Neural cell (in vitro differentiated cells): ENCODE measurements at regions not wholly inside any gene's neighbourhood (a gene's known extent, or its start where the extent isn't known, plus 50 kb on each side); places are given as distances from the start of the nearest gene placed in this dataset.

Experiments
- H2AFZ ChIP-seq: fragments of 200-600, 300-800 bp; sonication (generic), shearing (Covaris generic); 2 replicates; pipeline ENCODE4 v1.6.0; 2014; ENCODE audit warnings: low read depth, mild to moderate bottlenecking, antibody characterized with exemption, low read length, moderate library complexity
- H3F3A ChIP-seq: fragments of 200-600 bp; shearing (Covaris generic); 2 replicates; pipeline ENCODE4 v1.6.1; 2016; ENCODE audit warnings: mild to moderate bottlenecking, moderate library complexity, mixed read lengths, antibody characterized with exemption, low read length; ENCODE audit not compliant: insufficient read depth, poor library complexity, severe bottlenecking
- H3K27ac ChIP-seq: fragments of 200-600, 300-800 bp; sonication (generic), shearing (Covaris generic); 2 replicates; pipeline ENCODE4 v1.5.1; 2014; ENCODE audit warnings: mild to moderate bottlenecking, low read length, moderate library complexity
- H3K27me3 ChIP-seq: fragments of 300-800, 200-600 bp; sonication (generic), shearing (Covaris generic); 2 replicates; pipeline ENCODE4 v1.6.0; 2014; ENCODE audit warnings: mild to moderate bottlenecking, low read depth, low read length, moderate library complexity; ENCODE audit not compliant: insufficient read depth
- H3K36me3 ChIP-seq: fragments of 300-800, 200-600 bp; sonication (generic), shearing (Covaris generic); 2 replicates; pipeline ENCODE4 v1.5.1; 2014; ENCODE audit warnings: mild to moderate bottlenecking, antibody characterized with exemption, low read length, moderate library complexity; ENCODE audit not compliant: insufficient read depth
- H3K4me2 ChIP-seq: fragments of 300-800, 200-600 bp; sonication (generic), shearing (Covaris generic); 2 replicates; pipeline ENCODE4 v1.6.0; 2014; ENCODE audit warnings: mild to moderate bottlenecking, low read length
- H3K4me3 ChIP-seq: fragments of 300-800, 200-600 bp; sonication (generic), shearing (Covaris generic); 2 replicates; pipeline ENCODE4 v1.5.1; 2014; ENCODE audit warnings: mild to moderate bottlenecking, low read length, moderate library complexity
- H3K79me2 ChIP-seq: fragments of 200-600 bp; shearing (Covaris generic); replicated peaks from 2 replicates; pipeline ENCODE4 v1.6.0; 2014; ENCODE audit warnings: mild to moderate bottlenecking, low read length, moderate library complexity; ENCODE audit not compliant: insufficient read depth
- H3K9ac ChIP-seq: fragments of 300-800, 200-600 bp; sonication (generic), shearing (Covaris generic); 2 replicates; pipeline ENCODE4 v1.6.1; 2016; ENCODE audit warnings: mild to moderate bottlenecking, low read length, mixed read lengths
- H3K9me2 ChIP-seq: fragments of 200-600 bp; shearing (Covaris generic); 2 replicates; pipeline ENCODE4 v1.6.1; 2016; ENCODE audit warnings: mild to moderate bottlenecking, low read length, mixed read lengths; ENCODE audit not compliant: insufficient read depth
- H3K9me3 ChIP-seq: fragments of 200-600, 300-800 bp; sonication (generic), shearing (Covaris generic); 2 replicates; pipeline ENCODE4 v1.6.1; 2016; ENCODE audit warnings: mild to moderate bottlenecking, mixed run types, low read length, moderate library complexity, mixed read lengths
- H4K20me1 ChIP-seq: fragments of 200-600 bp; shearing (Covaris generic); 2 replicates; pipeline ENCODE4 v1.6.1; 2016; ENCODE audit warnings: mild to moderate bottlenecking, mixed run types; ENCODE audit not compliant: insufficient read depth
- CTCF ChIP-seq: fragments of 450-650 bp; IDR thresholded peaks from 2 replicates; pipeline ENCODE4 v1.5.1; 2014; ENCODE audit warnings: antibody characterized with exemption, mild to moderate bottlenecking, moderate library complexity; ENCODE audit not compliant: poor library complexity, severe bottlenecking
- EP300 ChIP-seq: fragments of 450-650 bp; conservative IDR thresholded peaks from 2 replicates; pipeline ENCODE4 v1.6.1; 2014; ENCODE audit warnings: antibody characterized with exemption, mild to moderate bottlenecking, moderate library complexity; ENCODE audit not compliant: poor library complexity, severe bottlenecking
- EZH2 ChIP-seq: fragments of 200-600, 300-800 bp; shearing (Covaris generic), sonication (generic); IDR thresholded peaks from 2 replicates; pipeline ENCODE4 v1.6.1; 2014; ENCODE audit warnings: antibody characterized with exemption, low read length, borderline replicate concordance, mild to moderate bottlenecking; ENCODE audit not compliant: insufficient read depth, poor library complexity, severe bottlenecking
- MXI1 ChIP-seq: fragments of 450-650 bp; conservative IDR thresholded peaks from 2 replicates; pipeline ENCODE4 v1.6.1; 2014; ENCODE audit warnings: antibody characterized with exemption, mild to moderate bottlenecking; ENCODE audit not compliant: poor library complexity, severe bottlenecking
- POLR2AphosphoS5 ChIP-seq: IDR thresholded peaks from 2 replicates; pipeline ENCODE4 v1.6.1; 2012
- RAD21 ChIP-seq: fragments of 450-650 bp; conservative IDR thresholded peaks from 2 replicates; pipeline ENCODE4 v1.6.1; 2014; ENCODE audit warnings: antibody characterized with exemption, mild to moderate bottlenecking, moderate library complexity
- REST ChIP-seq: IDR thresholded peaks from 2 replicates; pipeline ENCODE4 v1.6.1; 2012; ENCODE audit warnings: borderline replicate concordance
- SMC3 ChIP-seq: fragments of 450-650 bp; conservative IDR thresholded peaks from 2 replicates; pipeline ENCODE4 v1.6.1; 2014; ENCODE audit warnings: antibody characterized with exemption, mild to moderate bottlenecking, moderate library complexity; ENCODE audit not compliant: poor library complexity
- TAF1 ChIP-seq: IDR thresholded peaks from 2 replicates; pipeline ENCODE4 v1.6.1; 2012; ENCODE audit warnings: low read depth

GRCh38 chr2:196442211-196442610 is 197.3 kb upstream of the CCDC150 start:
- Histone ChIP-seq H3K79me2 (no peaks in the 10 kb centered on the region), H2AFZ (no peak overlapping the region), H3K4me2 (no peak overlapping the region), H3K27ac (no peak overlapping the region), H3K36me3 (no peaks in the 10 kb centered on the region), H4K20me1 (no peaks in the 10 kb centered on the region), H3F3A (no peaks in the 10 kb centered on the region), H3K9me3 (no peaks in the 10 kb centered on the region), H3K4me3 (no peak overlapping the region), H3K9ac (no peak overlapping the region), H3K27me3 (no peaks in the 10 kb centered on the region), H3K9me2 (no peaks in the 10 kb centered on the region)
- TF ChIP-seq EZH2: no peak
- no peak for TF ChIP-seq EP300
- no peak for TF ChIP-seq TAF1
- no peak for TF ChIP-seq CTCF
- no peak for TF ChIP-seq MXI1
- no peak for TF ChIP-seq SMC3
- no peak for TF ChIP-seq POLR2AphosphoS5
- no peak for TF ChIP-seq REST
- TF ChIP-seq RAD21: no peak

GRCh38 chr2:196444442-196444841 is 195.1 kb upstream of the CCDC150 start:
- Histone ChIP-seq H3F3A (no peaks in the 10 kb centered on the region), H3K9ac (no peak overlapping the region), H3K27me3 (no peaks in the 10 kb centered on the region), H4K20me1 (no peaks in the 10 kb centered on the region), H2AFZ (no peak overlapping the region), H3K4me3 (no peak overlapping the region), H3K79me2 (no peaks in the 10 kb centered on the region), H3K9me3 (no peaks in the 10 kb centered on the region), H3K9me2 (no peaks in the 10 kb centered on the region), H3K27ac (no peak overlapping the region), H3K36me3 (no peaks in the 10 kb centered on the region), H3K4me2 (no peak overlapping the region)
- TF ChIP-seq EZH2 (no peak), MXI1 (no peak), TAF1 (no peak), RAD21 (no peak), POLR2AphosphoS5 (no peak), EP300 (no peak), SMC3 (no peak), CTCF (no peak), REST (no peak)
